HepG2 (cell line): ENCODE measurements at regions not wholly inside any gene's neighbourhood (a gene's known extent, or its start where the extent isn't known, plus 50 kb on each side); places are given as distances from the start of the nearest gene placed in this dataset.

Experiments used
- CTCF ChIP-seq: sonication (generic); formaldehyde crosslinking; IDR thresholded peaks from 2 replicates; pipeline ENCODE4 v1.5.0; 2020; ENCODE audit warnings: mild to moderate bottlenecking, missing genetic modification reagents, moderate library complexity
- HOXA3 ChIP-seq: sonication (generic); formaldehyde crosslinking; IDR thresholded peaks from 2 replicates; pipeline ENCODE4 v1.5.0; 2020; ENCODE audit warnings: missing genetic modification reagents
- HOXA7 ChIP-seq: sonication (generic); formaldehyde crosslinking; IDR thresholded peaks from 2 replicates; pipeline ENCODE4 v1.8.1; 2022; ENCODE audit warnings: mild to moderate bottlenecking, missing genetic modification reagents, moderate library complexity
- NR2F6 ChIP-seq, 2 experiments: IDR thresholded peaks; 2 replicates each; pipeline ENCODE4 v1.6.1; 2016; ENCODE audit warnings: antibody characterized with exemption in 1 of 2, mild to moderate bottlenecking in 1 of 2
- POGK ChIP-seq: sonication (generic); formaldehyde crosslinking; conservative IDR thresholded peaks from 2 replicates; pipeline ENCODE4 v1.8.0; 2022; ENCODE audit warnings: mild to moderate bottlenecking, moderate library complexity, missing genetic modification reagents
- REST ChIP-seq, 2 experiments: IDR thresholded peaks; 2 replicates each; pipeline ENCODE4 v1.6.1; 2011 to 2012; ENCODE audit warnings: low read length in 2 of 2, borderline replicate concordance in 1 of 2, low read depth in 1 of 2, mild to moderate bottlenecking in 1 of 2, moderate library complexity in 1 of 2
- REXO4 ChIP-seq: sonication (generic); formaldehyde crosslinking; IDR thresholded peaks from 2 replicates; pipeline ENCODE4 v1.8.0; 2022; ENCODE audit warnings: missing genetic modification reagents, mild to moderate bottlenecking, borderline replicate concordance
- SMARCC2 ChIP-seq: fragments of 450-650 bp; IDR thresholded peaks from 2 replicates; pipeline ENCODE4 v1.6.1; 2017; ENCODE audit warnings: antibody characterized with exemption, mild to moderate bottlenecking
- SOX5 ChIP-seq: IDR thresholded peaks from 2 replicates; pipeline ENCODE4 v1.6.1; 2016; ENCODE audit warnings: borderline replicate concordance
- XBP1 ChIP-seq: sonication (generic); formaldehyde crosslinking; IDR thresholded peaks from 2 replicates; pipeline ENCODE4 v1.5.0; 2020; ENCODE audit warnings: missing genetic modification reagents
- ZNF121 ChIP-seq: sonication (generic); formaldehyde crosslinking; IDR thresholded peaks from 2 replicates; pipeline ENCODE4 v1.5.0; 2020; ENCODE audit warnings: mild to moderate bottlenecking, missing genetic modification reagents
- ZNF281 ChIP-seq: sonication (generic); formaldehyde crosslinking; IDR thresholded peaks from 2 replicates; pipeline ENCODE4 v1.4.0; 2020; ENCODE audit warnings: missing genetic modification reagents, borderline replicate concordance
- ZNF331 ChIP-seq: sonication (generic); formaldehyde crosslinking; IDR thresholded peaks from 2 replicates; pipeline ENCODE4 v1.4.0; 2020; ENCODE audit warnings: missing genetic modification reagents
- ZNF567 ChIP-seq: sonication (generic); formaldehyde crosslinking; IDR thresholded peaks from 2 replicates; pipeline ENCODE4 v1.8.1; 2023; ENCODE audit warnings: mild to moderate bottlenecking, missing genetic modification reagents, borderline replicate concordance
- ZNF678 ChIP-seq: sonication (generic); formaldehyde crosslinking; IDR thresholded peaks from 2 replicates; pipeline ENCODE4 v1.4.0; 2020; ENCODE audit warnings: mild to moderate bottlenecking, missing genetic modification reagents

GRCh38 chr13:112159575-112160547 lies 92.9 kb downstream of the SOX1 start (continued):
- TF ChIP-seq REXO4 (CRISPR knock-in tag), result no peak
- TF ChIP-seq ZNF121 (CRISPR knock-in tag), result peak; percentile 63; the same call in 1 of the 2 replicates
- peak; percentile 77 for TF ChIP-seq SOX5 (CRISPR knock-in tag)
- TF ChIP-seq SMARCC2, result no peak
- no peak for TF ChIP-seq HOXA7 (CRISPR knock-in tag)
- TF ChIP-seq ZNF678 (CRISPR knock-in tag), result no peak
- TF ChIP-seq ZNF567 (CRISPR knock-in tag), result no peak
- TF ChIP-seq XBP1 (CRISPR knock-in tag), result no peak
- TF ChIP-seq NR2F6 (IDR thresholded peaks at IDR 0.05), result peak; percentile 29; the same call in 1 of the 2 replicates
- TF ChIP-seq NR2F6 (CRISPR knock-in tag; IDR thresholded peaks at IDR 0.05), result no peak
- no peak for TF ChIP-seq REST (IDR thresholded peaks at IDR 0.05; ENCODE audit: borderline replicate concordance in 1 of 2, low read depth in 1 of 2, low read length in 2 of 2)
- TF ChIP-seq HOXA3, result no peak
- TF ChIP-seq CTCF, result no peak
- TF ChIP-seq ZNF331, result no peak
- no peak for TF ChIP-seq POGK (CRISPR knock-in tag)
- peak; percentile 91 for TF ChIP-seq ZNF281 (CRISPR knock-in tag)
